ENCODE measurements at regions not wholly inside any gene's neighbourhood (a gene's known extent, or its start where the extent isn't known, plus 50 kb on each side); places are given as distances from the start of the nearest gene placed in this dataset.
A peak's percentile ranks its signal among the peaks of the same experiment; 100 is the strongest.

- no peak overlapping the region for H3K4me3 ChIP-seq (ENCODE audit: low read depth, low read length)
- TF ChIP-seq ZSCAN4 (tag by site-specific recombination; IDR thresholded peaks at IDR 0.05) (no peak), ZNF362 (tag by site-specific recombination; IDR thresholded peaks at IDR 0.05) (0 out of 2 replicates have a peak, but pooled peaks have one; percentile 3)
- ChIA-PET POLR2A (no interaction called here), CTCF (interaction anchor here (1.1 to 1.8 kb wide), 3 partner anchors 18 to 379 kb away, joined by 6 read pairs; no protein-coding TSS in a partner anchor)
- H3K36me3 ChIP-seq (ENCODE audit: control insufficient read depth in 2 of 2, insufficient read depth in 1 of 2, low read length in 2 of 2) = no peaks in the 10 kb centered on the region
- no peaks in the 10 kb centered on the region for H3K4me1 ChIP-seq (ENCODE audit: control insufficient read depth, insufficient read depth, low read length)
- no peaks in the 10 kb centered on the region for H3K9me3 ChIP-seq (ENCODE audit: control insufficient read depth, insufficient read depth, low read depth, low read length)
- no peak overlapping the region for H3K27ac ChIP-seq (ENCODE audit: extremely low read depth, low read depth, low read length)
Measured at GRCh38 chr6:150797949-150798348, 67.6 kb upstream of the MTHFD1L start.

GRCh38 chr6:150799276-150799805 is 66.2 kb upstream of the MTHFD1L start:
- ChIA-PET POLR2A (no interaction called here), CTCF (interaction anchor here (0.6 to 1.2 kb wide), 2 partner anchors 82 to 516 kb away, joined by 3 to 4 read pairs; no protein-coding TSS in a partner anchor)
- no peaks in the 10 kb centered on the region for H3K36me3 ChIP-seq (ENCODE audit: control insufficient read depth in 2 of 2, insufficient read depth in 1 of 2, low read length in 2 of 2)
- no peaks in the 10 kb centered on the region for H3K4me1 ChIP-seq (ENCODE audit: control insufficient read depth, insufficient read depth, low read length)
- no peak overlapping the region for H3K27ac ChIP-seq (ENCODE audit: extremely low read depth, low read depth, low read length)
- H3K9me3 ChIP-seq (ENCODE audit: control insufficient read depth, insufficient read depth, low read depth, low read length) = no peaks in the 10 kb centered on the region
- TF ChIP-seq HOXD13 (CRISPR knock-in tag; IDR thresholded peaks at IDR 0.05; ENCODE audit: borderline replicate concordance) (no peak), ZFHX2 (tag by site-specific recombination; conservative IDR thresholded peaks at IDR 0.05) (no peak), ZNF248 (tag by site-specific recombination; IDR thresholded peaks at IDR 0.05) (no peak), PRDM4 (tag by site-specific recombination; IDR thresholded peaks at IDR 0.05) (no peak)
- H3K4me3 ChIP-seq (ENCODE audit: low read depth, low read length) = no peak overlapping the region

- no peaks in the 10 kb centered on the region for H3K9me3 ChIP-seq (ENCODE audit: control insufficient read depth, insufficient read depth, low read depth, low read length)
- ChIA-PET POLR2A (no interaction called here), CTCF (interaction anchor here (0.7 kb wide), 1 partner anchor 15 kb away, joined by 3 read pairs; no protein-coding TSS in a partner anchor)
- TF ChIP-seq ZNF302 (tag by site-specific recombination; IDR thresholded peaks at IDR 0.05; ENCODE audit: low read depth) = no peak
- peak; percentile 42; the same call in 1 of the 2 replicates for TF ChIP-seq ZBTB48 (tag by site-specific recombination; IDR thresholded peaks at IDR 0.05)
- H3K27ac ChIP-seq (ENCODE audit: extremely low read depth, low read depth, low read length) = no peak overlapping the region
- H3K36me3 ChIP-seq (ENCODE audit: control insufficient read depth in 2 of 2, insufficient read depth in 1 of 2, low read length in 2 of 2) = peaks cover 7 to 8% of the 10 kb centered on the region in 2 experiments; a peak in 2 of 3 replicates
- no peak overlapping the region for H3K4me3 ChIP-seq (ENCODE audit: low read depth, low read length)
- H3K4me1 ChIP-seq (ENCODE audit: control insufficient read depth, insufficient read depth, low read length) = no peaks in the 10 kb centered on the region
Measured at GRCh38 chr6:150800674-150801314, 64.7 kb upstream of the MTHFD1L start.

GRCh38 chr6:150806790-150807189 is 58.7 kb upstream of the MTHFD1L start:
- Histone ChIP-seq H3K27ac (ENCODE audit: extremely low read depth, low read depth, low read length) (no peak overlapping the region), H3K4me1 (ENCODE audit: control insufficient read depth, insufficient read depth, low read length) (no peaks in the 10 kb centered on the region), H3K4me3 (ENCODE audit: low read depth, low read length) (no peak overlapping the region), H3K36me3 (ENCODE audit: control insufficient read depth in 2 of 2, insufficient read depth in 1 of 2, low read length in 2 of 2) (peaks cover 7 to 20% of the 10 kb centered on the region in 2 experiments; a peak in 2 of 3 replicates), H3K9me3 (ENCODE audit: control insufficient read depth, insufficient read depth, low read depth, low read length) (no peaks in the 10 kb centered on the region)
- POLR2A ChIA-PET = no interaction called here
- no peak for TF ChIP-seq ZBTB44 (tag by site-specific recombination; IDR thresholded peaks at IDR 0.05)
- peak; percentile 58 for TF ChIP-seq SCRT2 (tag by site-specific recombination; IDR thresholded peaks at IDR 0.05)
- TF ChIP-seq KLF16 (tag by site-specific recombination; IDR thresholded peaks at IDR 0.05) = no peak
- CTCF ChIA-PET = interaction anchor here (0.9 to 3.1 kb wide), 3 partner anchors 11 to 726 kb away, joined by 5 to 16 read pairs (median 7); no protein-coding TSS in a partner anchor
